Spleen (tissue), 7 donors: ENCODE measurements at regions not wholly inside any gene's neighbourhood (a gene's known extent, or its start where the extent isn't known, plus 50 kb on each side); places are given as distances from the start of the nearest gene placed in this dataset.

Experiments
- POLR2A ChIP-seq, 3 donors: fragments of 450-650 bp; IDR thresholded peaks; one replicate each; pipeline ENCODE4 v1.5.1; 2017; ENCODE audit warnings: antibody characterized with exemption in 3 of 3, mild to moderate bottlenecking in 1 of 3
- POLR2AphosphoS5 ChIP-seq, 3 donors: sonication (generic); formaldehyde crosslinking; IDR thresholded peaks; one replicate each; pipeline ENCODE4 v1.5.1; 2017; ENCODE audit warnings: antibody characterized with exemption in 3 of 3
- TF ChIP-seq, protein P1 (sequence below), 11 experiments: fragments of 200-600 bp in 7 of 11; fragments of 450-650 bp in 4 of 11; sonication (generic) in 4 of 11; IDR thresholded peaks in 8 of 11; conservative IDR thresholded peaks in 3 of 11; 1 replicate in 7 of 11; 2 replicates in 4 of 11; pipeline versions ENCODE4 v1.4.0 to v1.8.0; 2016 to 2021; ENCODE audit warnings: antibody characterized with exemption in 11 of 11, inconsistent platforms in 4 of 11, mild to moderate bottlenecking in 1 of 11
- donor health status: DM: no; HTN: no; CAD: no; lungs with moderate emphysema.
- donor health status: DM: no; HTN: no; CAD: no.
- donor health status: DM: no; HTN: no; CAD: no.

DNA sequence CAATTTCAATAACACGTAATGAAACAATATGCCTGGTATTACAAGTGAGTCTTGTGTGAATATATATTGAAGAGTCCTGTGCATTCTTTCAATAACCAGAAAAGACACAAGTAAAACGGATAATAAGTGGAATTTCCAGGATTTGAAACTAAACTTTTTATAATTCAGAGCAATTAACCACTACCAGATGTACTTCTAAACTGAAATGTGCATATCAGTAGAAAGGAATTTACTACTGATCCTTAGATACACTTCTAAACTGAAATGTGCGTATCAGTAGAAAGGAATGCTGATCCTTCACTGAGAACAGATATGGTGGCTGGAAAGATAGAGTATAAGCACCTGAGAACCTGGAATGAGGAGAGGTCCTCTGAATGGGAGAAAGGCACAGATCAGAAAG is 470.9 kb upstream of the SPHKAP start:
- TF ChIP-seq, protein P1, sequence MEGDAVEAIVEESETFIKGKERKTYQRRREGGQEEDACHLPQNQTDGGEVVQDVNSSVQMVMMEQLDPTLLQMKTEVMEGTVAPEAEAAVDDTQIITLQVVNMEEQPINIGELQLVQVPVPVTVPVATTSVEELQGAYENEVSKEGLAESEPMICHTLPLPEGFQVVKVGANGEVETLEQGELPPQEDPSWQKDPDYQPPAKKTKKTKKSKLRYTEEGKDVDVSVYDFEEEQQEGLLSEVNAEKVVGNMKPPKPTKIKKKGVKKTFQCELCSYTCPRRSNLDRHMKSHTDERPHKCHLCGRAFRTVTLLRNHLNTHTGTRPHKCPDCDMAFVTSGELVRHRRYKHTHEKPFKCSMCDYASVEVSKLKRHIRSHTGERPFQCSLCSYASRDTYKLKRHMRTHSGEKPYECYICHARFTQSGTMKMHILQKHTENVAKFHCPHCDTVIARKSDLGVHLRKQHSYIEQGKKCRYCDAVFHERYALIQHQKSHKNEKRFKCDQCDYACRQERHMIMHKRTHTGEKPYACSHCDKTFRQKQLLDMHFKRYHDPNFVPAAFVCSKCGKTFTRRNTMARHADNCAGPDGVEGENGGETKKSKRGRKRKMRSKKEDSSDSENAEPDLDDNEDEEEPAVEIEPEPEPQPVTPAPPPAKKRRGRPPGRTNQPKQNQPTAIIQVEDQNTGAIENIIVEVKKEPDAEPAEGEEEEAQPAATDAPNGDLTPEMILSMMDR (IDR thresholded peaks at IDR 0.05 in 8 of 11, conservative IDR thresholded peaks at IDR 0.05 in 3 of 11): no peak
- TF ChIP-seq POLR2A (IDR thresholded peaks at IDR 0.05) (no peak), POLR2AphosphoS5 (IDR thresholded peaks at IDR 0.05) (no peak)
